Effector memory CD8-positive, alpha-beta T cell (primary cell): ENCODE measurements at regions not wholly inside any gene's neighbourhood (a gene's known extent, or its start where the extent isn't known, plus 50 kb on each side); places are given as distances from the start of the nearest gene placed in this dataset.

Source experiments
- ATAC-seq: fragments of 150-1000 bp; cut with Tn5 transposase; replicated peaks from 2 replicates; pipeline ENCODE4 v1.10.0; 2021; ENCODE audit warnings: mild to moderate bottlenecking, moderate library complexity
- DNase-seq, 3 experiments: peaks; one replicate each; pipeline ENCODE4 v3.0.0; 2021
- H3K27ac Mint-ChIP-seq, 2 donors: one replicate each; pipeline ENCODE4 v1.8.0; 2022; ENCODE audit warnings: mild to moderate bottlenecking in 2 of 2, mixed read lengths in 2 of 2, moderate library complexity in 2 of 2
- H3K27me3 Mint-ChIP-seq, 2 donors: one replicate each; pipeline ENCODE4 v1.8.0; 2022; ENCODE audit warnings: mixed read lengths in 2 of 2
- H3K36me3 Mint-ChIP-seq: one replicate; pipeline ENCODE4 v1.8.0; 2022; ENCODE audit warnings: mild to moderate bottlenecking, moderate library complexity, mixed read lengths; ENCODE audit not compliant: insufficient read depth
- H3K4me1 Mint-ChIP-seq, 2 donors: one replicate each; pipeline ENCODE4 v1.8.0; 2022; ENCODE audit warnings: low read depth in 2 of 2, mixed read lengths in 2 of 2
- H3K4me3 Mint-ChIP-seq, 2 donors: one replicate each; pipeline ENCODE4 v1.8.0; 2022; ENCODE audit warnings: mild to moderate bottlenecking in 2 of 2, mixed read lengths in 2 of 2, moderate library complexity in 2 of 2
- H3K9me3 Mint-ChIP-seq, 2 donors: one replicate each; pipeline ENCODE4 v1.8.0; 2022; ENCODE audit warnings: mixed read lengths in 2 of 2

DNA sequence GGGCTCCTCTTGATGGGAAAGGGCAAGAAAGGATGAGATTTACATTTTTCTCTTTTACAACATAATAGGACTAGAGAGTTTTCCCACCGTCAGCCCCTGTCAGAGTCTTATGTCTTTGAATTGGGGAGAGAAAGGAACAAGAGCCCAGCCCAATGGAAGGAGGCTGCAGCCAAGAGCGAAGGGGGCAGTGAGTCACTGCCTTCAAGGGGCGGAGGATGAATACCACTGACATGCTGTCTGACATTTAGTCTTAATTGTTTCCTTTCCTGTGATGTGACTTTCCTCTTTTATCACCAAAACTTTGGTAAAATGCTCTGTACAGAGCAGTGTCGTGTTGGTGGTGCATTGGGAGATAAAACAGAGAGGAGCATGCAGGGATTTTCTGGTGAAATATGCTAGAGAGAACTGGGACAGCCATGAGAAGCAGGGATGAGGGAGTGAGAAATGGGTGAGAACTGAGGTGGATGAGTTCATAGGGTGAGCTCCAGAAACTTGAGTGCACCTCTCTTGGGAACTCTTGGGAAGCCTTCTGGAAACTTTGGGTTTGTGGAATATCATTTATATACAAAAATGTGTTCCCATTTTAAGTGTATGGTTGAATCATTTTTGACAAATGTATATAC, 179.9 kb upstream of the FGGY start:
- H3K4me1 Mint-ChIP-seq, result no peaks in the 10 kb centered on the region

DNA sequence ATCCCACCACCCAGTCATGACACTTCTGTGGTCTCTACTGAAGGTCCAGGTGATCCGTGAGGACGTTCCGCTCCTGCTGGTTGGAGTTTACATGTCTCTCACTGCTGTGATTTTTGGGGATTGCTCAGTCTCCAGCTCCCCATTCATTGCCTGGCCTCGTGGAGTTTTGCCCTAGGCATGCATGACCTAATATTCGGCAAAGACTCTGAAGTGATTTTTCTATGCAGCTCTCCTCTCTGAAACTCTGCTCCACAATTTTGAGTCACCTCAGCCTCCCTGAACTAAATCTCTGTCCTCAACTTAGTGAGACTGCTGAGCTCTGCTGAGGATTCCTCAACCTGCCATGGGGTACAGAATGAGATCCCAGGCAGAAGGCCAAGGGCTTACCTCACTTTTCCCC, 174.4 kb upstream of the FGGY start:
- Mint-ChIP-seq H3K27ac (no peak overlapping the region), H3K27me3 (peaks cover 15 to 26% of the 10 kb centered on the region in 2 donors), H3K9me3 (no peaks in the 10 kb centered on the region), H3K4me1 (peaks cover 12 to 13% of the 10 kb centered on the region in 2 donors), H3K4me3 (no peak overlapping the region), H3K36me3 (peaks cover 4% of the 10 kb centered on the region)
- DNase-seq (no peak), ATAC-seq (no peak)

More for the DNA sequence above, 179.9 kb upstream of the FGGY start:
- Mint-ChIP-seq H3K4me3 (no peak overlapping the region), H3K36me3 (no peaks in the 10 kb centered on the region), H3K9me3 (no peaks in the 10 kb centered on the region), H3K27ac (no peak overlapping the region), H3K27me3 (no peaks in the 10 kb centered on the region)
- no peak for ATAC-seq
- no peak for DNase-seq

DNA sequence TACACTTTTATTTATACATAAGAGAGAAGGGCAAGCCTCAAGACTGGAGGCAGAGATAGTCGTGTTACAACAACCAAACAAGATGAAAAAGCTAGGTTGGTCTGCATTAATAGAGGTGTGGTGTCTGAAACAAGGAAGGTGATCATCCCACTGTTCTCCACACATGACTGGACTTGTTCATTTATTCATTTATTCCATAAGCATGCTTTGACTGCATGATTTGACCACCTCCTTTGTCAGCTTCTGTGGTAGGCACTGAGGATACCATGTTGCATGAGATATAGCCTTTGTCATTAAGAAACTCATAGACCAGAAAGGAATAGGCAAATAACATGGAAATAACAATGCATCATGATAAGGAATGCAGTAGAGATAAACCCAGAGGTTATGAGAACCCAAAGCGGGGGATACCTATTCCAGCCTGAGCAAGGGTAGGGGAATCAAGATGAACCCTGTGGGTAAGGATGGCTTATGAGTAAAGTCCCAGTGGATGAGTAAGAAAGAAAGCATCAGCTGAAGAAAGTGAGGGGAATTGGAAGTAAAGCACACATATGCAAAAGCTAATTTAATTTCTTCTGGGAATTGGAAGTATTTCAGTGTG, 173.7 kb upstream of the FGGY start:
- Mint-ChIP-seq H3K36me3 (peaks cover 4% of the 10 kb centered on the region), H3K4me3 (no peak overlapping the region), H3K27ac (no peak overlapping the region), H3K4me1 (peaks cover 13 to 14% of the 10 kb centered on the region in 2 donors), H3K9me3 (no peaks in the 10 kb centered on the region), H3K27me3 (peaks cover 18 to 32% of the 10 kb centered on the region in 2 donors)
- ATAC-seq (no peak), DNase-seq (no peak)

DNA sequence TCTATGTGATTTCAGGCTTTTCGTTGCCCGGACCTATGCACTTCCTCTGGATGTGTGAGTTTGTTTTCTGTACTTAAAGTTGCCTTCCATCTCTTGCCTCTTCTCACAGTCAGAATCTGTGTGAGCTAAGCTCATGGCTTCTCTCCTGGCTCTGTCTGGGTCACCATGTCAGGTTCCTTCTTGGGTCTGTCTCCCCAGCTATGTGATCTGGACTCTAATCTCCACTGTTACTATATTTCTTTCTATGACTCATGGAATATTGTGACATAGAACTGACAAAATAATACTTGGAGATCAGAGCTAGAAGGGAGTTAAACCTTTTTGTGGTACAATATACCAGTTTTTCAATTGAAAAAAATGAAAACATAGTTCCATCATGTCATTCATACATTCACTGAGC, 172.7 kb upstream of the FGGY start:
- Mint-ChIP-seq H3K4me1 (peaks cover 13 to 14% of the 10 kb centered on the region in 2 donors), H3K36me3 (peaks cover 4% of the 10 kb centered on the region), H3K27me3 (peaks cover 18 to 38% of the 10 kb centered on the region in 2 donors), H3K4me3 (no peak overlapping the region), H3K27ac (no peak overlapping the region), H3K9me3 (no peaks in the 10 kb centered on the region)
- ATAC-seq, result no peak
- no peak for DNase-seq

DNA sequence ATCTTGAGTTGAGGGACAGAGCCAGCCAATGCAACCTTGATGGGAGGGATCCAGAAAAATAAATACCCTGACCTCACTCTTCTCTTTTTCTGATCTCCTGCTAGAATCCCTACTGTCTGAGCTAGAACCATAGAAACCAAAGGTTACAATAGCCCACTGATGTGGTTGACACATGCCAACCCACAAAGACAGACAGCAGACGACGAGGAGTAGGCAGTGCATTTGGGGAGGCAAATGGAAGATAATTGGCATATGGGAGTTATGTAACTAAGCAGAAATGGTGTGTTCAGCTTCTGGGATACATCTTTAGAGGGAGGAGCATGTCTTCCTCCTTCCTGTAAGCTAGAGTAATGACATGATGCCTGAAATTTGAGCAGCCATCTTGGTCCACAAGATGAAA, 171.7 kb upstream of the FGGY start:
- Mint-ChIP-seq H3K4me3 (peak overlapping the region; percentile 31 to 60), H3K27me3 (peaks cover 18 to 44% of the 10 kb centered on the region in 2 donors), H3K36me3 (peaks cover 4% of the 10 kb centered on the region), H3K4me1 (peaks cover 13 to 14% of the 10 kb centered on the region in 2 donors), H3K27ac (peak overlapping the region in 1 of 2 donors; percentile 0), H3K9me3 (no peaks in the 10 kb centered on the region)
- ATAC-seq (peak; percentile 99), DNase-seq (peak; percentile 21 to 44 (median 41))

DNA sequence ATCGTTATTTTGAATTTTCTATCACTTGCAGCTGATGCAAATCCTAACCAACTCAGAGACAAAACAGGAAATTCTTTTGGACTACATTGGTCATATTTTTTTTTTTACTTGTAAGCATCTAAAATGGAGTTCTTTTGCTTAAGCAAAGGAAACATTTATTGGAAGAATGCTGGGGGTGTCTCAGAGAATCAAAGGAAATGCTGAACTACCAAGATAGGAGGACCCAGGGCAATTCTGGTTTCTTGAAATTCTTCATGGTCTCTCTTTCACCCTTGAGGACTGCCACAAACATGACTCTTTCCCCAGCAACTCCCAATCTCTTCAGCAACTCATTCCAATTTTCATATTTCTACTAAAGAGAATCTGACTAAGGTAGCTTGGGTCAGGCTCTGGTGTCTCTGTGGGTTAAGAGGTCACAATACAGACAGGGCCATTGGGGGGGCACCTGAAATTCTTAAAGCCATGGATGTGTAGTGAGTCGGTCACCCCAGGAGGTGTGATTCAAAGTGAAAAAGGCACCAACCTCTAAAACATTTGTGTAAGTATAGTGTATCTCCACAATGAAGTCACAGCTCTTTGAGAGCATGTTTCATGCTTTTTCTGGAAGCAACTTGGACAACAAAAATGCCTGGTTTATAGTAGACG, 171.1 kb upstream of the FGGY start:
- H3K4me1 Mint-ChIP-seq, result peaks cover 13 to 14% of the 10 kb centered on the region in 2 donors
- H3K27me3 Mint-ChIP-seq, result peaks cover 18 to 44% of the 10 kb centered on the region in 2 donors
- no peaks in the 10 kb centered on the region for H3K9me3 Mint-ChIP-seq
- H3K4me3 Mint-ChIP-seq, result peak overlapping the region; percentile 31 to 60
- no peak overlapping the region for H3K27ac Mint-ChIP-seq
- DNase-seq, result no peak
- H3K36me3 Mint-ChIP-seq, result peaks cover 4% of the 10 kb centered on the region
- ATAC-seq, result no peak

DNA sequence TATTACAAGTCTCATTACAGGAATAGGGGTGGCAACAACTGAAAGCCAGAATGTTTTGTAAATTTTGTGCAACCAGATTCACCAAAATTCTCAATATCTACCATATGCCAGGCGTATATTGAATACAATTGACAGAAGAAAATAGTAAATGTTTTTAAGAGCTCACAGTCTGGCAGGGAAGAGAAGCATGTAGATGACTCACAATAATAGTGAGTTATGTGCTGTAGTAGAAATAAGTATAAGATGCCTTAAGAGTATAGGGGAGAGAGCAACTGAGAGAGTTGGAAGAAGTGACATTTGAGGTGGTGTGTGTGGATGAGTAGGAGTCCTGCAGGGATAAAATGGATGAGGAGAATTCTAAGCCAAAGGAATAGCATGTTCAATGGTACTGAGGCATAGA, 170.5 kb upstream of the FGGY start:
- no peak for ATAC-seq
- DNase-seq, result no peak
- H3K27ac Mint-ChIP-seq, result no peak overlapping the region
- H3K36me3 Mint-ChIP-seq, result peaks cover 4% of the 10 kb centered on the region
- peaks cover 13 to 14% of the 10 kb centered on the region in 2 donors for H3K4me1 Mint-ChIP-seq
- peaks cover 18 to 44% of the 10 kb centered on the region in 2 donors for H3K27me3 Mint-ChIP-seq
- no peaks in the 10 kb centered on the region for H3K9me3 Mint-ChIP-seq
- no peak overlapping the region for H3K4me3 Mint-ChIP-seq

DNA sequence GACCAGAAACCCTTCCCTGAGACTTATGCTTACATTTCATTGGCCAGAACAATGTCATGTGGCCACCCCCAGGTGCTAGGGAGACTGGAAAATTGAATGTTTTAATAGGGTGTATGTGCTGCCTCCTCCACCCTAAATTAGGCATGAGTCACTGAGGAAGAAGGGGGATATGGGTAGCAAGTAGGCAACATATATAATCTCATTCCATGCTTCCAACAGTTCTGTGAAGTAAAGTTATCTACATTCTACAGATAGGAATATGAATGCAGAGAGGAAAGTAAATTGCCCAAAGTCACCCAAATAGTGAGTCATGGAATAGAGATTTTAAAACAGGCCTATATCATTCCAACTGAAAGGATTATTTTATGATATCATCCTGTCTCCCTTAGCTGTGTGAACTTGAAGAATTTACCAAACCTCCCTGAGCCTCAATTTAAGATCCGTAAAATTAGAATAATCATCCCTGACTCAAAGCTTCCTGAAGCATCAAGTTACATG, 168.6 kb upstream of the FGGY start:
- no peak overlapping the region for H3K4me3 Mint-ChIP-seq
- peaks cover 13 to 14% of the 10 kb centered on the region in 2 donors for H3K4me1 Mint-ChIP-seq
- no peaks in the 10 kb centered on the region for H3K9me3 Mint-ChIP-seq
- H3K27ac Mint-ChIP-seq, result no peak overlapping the region
- DNase-seq (no peak), ATAC-seq (no peak)
- H3K36me3 Mint-ChIP-seq, result peaks cover 4% of the 10 kb centered on the region
- H3K27me3 Mint-ChIP-seq, result peaks cover 12 to 38% of the 10 kb centered on the region in 2 donors

DNA sequence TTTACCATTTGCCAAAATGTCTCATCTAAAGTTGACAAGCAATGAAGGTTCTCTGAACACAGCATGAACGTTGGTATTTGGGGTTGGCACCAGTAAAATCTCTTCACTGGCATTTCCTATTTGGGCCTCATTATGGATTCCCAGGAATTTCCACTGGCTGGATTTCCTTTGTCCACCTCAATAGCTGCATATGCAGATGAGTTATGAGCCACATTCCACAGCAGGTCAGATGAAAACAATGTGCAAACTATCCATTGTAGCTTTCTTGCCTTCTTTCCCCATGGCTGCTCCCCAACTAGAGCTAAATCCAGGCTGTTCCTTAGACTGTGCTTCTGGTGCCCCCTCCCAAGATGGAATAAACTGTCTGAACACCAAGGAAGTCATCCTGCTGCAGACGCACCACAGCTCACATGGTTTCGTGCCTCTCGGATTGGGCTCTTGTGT, 168.1 kb upstream of the FGGY start:
- Mint-ChIP-seq H3K4me3 (no peak overlapping the region), H3K27me3 (peaks cover 12 to 38% of the 10 kb centered on the region in 2 donors), H3K36me3 (peaks cover 4% of the 10 kb centered on the region), H3K4me1 (peaks cover 13 to 14% of the 10 kb centered on the region in 2 donors), H3K27ac (no peak overlapping the region), H3K9me3 (no peaks in the 10 kb centered on the region)
- DNase-seq (no peak), ATAC-seq (no peak)

DNA sequence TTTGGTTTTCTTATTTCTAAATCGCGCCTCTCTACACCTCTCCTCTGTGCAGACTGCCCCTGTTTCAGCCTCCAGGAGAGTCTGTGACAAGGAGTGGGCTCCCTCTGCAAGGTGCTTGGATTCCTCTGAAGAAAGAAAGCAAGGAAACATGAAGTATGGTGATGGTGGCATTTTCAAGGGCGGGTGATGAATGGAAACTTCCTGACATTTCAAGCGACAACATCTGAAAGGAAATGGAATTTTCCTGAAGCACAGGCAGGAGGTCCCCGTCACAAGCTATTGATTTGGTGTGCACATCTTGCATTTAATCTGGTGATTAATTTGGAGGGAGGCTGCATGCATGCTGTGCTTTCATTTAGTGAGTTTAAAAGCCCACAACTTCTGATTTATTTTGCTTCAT, 164.6 kb upstream of the FGGY start:
- H3K4me1 Mint-ChIP-seq, result peaks cover 3% of the 10 kb centered on the region in 2 donors
- H3K27ac Mint-ChIP-seq, result no peak overlapping the region
- no peak for ATAC-seq
- H3K9me3 Mint-ChIP-seq, result no peaks in the 10 kb centered on the region
- peaks cover 5 to 50% of the 10 kb centered on the region in 2 donors for H3K27me3 Mint-ChIP-seq
- H3K36me3 Mint-ChIP-seq, result no peaks in the 10 kb centered on the region
- no peak for DNase-seq
- H3K4me3 Mint-ChIP-seq, result no peak overlapping the region

DNA sequence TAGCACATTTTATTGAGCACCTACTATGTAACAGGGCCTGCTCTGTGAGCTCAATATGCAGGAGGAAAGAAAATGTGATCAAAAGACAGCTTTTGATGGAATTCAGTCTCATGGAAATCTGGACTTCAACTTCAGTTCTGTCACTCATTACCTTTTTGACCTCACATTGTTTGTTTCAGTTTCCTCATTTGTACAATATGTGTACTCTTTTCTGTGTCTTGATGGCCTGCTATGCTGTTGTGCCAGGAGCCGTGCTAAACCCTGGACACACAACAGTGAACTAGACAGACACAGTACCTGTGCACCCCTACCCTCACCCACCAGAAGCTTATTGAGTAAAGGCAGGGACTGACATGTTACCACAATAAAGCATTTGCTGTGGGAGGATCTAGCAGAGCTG, 162.9 kb upstream of the FGGY start:
- ATAC-seq (no peak), DNase-seq (no peak)
- Mint-ChIP-seq H3K4me1 (no peaks in the 10 kb centered on the region), H3K27me3 (peaks cover 0 to 37% of the 10 kb centered on the region in 2 donors), H3K27ac (no peak overlapping the region), H3K4me3 (no peak overlapping the region), H3K9me3 (no peaks in the 10 kb centered on the region), H3K36me3 (no peaks in the 10 kb centered on the region)

DNA sequence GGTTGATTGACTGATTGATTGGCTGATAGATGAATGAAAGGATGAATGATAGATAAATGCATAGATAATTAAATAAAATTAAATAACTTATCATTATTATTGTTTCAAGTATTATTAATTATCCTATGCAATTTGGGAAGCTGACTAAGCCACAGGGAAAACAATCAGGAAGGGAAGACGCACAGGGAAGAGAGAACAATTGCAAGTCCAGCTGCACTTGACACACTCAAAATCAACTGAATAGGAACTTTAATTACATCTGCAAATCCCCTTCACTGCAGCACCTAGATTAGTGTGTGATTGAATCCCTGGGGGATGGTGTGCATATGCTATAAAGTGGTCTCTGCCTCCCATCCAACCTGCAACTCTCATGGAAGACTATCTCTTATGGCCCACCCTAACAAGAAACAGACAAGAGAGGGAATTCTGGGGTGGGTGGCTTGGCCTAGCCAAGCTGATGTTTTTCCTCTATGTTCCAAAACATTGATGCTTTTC, 161.1 kb upstream of the FGGY start:
- ATAC-seq (no peak), DNase-seq (no peak)
- Mint-ChIP-seq H3K9me3 (no peaks in the 10 kb centered on the region), H3K27ac (no peak overlapping the region), H3K4me3 (no peak overlapping the region), H3K4me1 (no peaks in the 10 kb centered on the region), H3K36me3 (no peaks in the 10 kb centered on the region), H3K27me3 (peaks cover 0 to 30% of the 10 kb centered on the region in 2 donors)

DNA sequence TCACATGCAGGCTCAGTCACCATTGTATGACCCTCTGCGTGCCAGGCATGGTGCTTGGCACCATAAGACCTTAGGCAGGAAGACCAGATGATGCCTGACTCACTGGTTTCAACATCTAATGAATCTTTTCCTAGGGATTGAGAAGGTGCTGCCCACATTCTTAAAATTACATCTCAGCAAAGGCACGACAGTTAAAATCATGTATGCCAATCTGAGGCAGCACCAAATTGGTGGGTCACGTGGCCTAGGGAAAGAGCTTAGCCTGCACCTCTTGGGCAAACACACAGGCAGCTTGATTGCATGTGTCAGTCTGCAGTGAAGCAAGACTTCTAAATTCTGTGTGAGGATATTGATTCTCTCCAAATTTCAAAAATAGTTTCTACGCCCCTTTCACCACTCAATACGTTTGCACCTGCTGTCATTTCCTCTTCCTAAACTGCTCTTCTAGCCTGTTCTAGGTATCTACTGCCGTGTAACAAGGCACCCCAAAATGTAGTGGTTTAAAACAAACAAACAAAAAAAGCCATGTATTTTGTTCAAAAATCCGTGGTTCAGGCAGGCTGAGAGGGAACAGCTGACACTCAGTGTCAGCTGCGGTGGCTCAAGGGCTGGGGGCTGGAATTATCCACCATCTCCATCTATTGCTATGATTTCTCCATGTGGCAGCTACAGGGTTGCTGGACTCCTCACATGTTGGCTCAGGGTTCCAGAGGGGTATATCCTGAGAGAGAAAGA, 160.2 kb upstream of the FGGY start:
- DNase-seq, result no peak
- H3K36me3 Mint-ChIP-seq, result no peaks in the 10 kb centered on the region
- H3K9me3 Mint-ChIP-seq, result no peaks in the 10 kb centered on the region
- no peak overlapping the region for H3K4me3 Mint-ChIP-seq
- H3K27me3 Mint-ChIP-seq, result peaks cover 0 to 30% of the 10 kb centered on the region in 2 donors
- no peak for ATAC-seq
- H3K4me1 Mint-ChIP-seq, result no peaks in the 10 kb centered on the region
- H3K27ac Mint-ChIP-seq, result no peak overlapping the region
